ENCODE measurements at regions not wholly inside any gene's neighbourhood (a gene's known extent, or its start where the extent isn't known, plus 50 kb on each side); places are given as distances from the start of the nearest gene placed in this dataset.

DNA sequence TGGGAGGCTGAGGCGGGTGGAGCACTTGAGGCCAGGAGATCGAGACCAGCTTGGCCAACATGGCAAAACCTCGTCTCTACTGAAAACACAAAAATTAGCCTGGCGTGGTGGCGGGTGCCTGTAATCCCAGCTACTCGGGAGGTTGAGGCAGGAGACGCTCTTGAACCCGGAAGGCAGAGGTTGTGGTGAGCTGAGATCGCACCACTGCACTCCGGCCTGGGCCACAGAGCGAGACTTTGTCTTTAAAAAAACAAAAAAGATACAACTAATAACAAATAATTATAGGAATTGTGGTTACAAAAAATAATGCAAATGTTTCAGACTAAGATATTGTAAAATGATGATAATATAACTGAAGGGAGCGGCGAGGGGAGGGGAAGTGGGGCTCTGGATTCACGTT lies 90.3 kb upstream of the RTL6 start:
- TF ChIP-seq POLR2A (IDR thresholded peaks at IDR 0.05): no peak
- TF ChIP-seq, protein P1, sequence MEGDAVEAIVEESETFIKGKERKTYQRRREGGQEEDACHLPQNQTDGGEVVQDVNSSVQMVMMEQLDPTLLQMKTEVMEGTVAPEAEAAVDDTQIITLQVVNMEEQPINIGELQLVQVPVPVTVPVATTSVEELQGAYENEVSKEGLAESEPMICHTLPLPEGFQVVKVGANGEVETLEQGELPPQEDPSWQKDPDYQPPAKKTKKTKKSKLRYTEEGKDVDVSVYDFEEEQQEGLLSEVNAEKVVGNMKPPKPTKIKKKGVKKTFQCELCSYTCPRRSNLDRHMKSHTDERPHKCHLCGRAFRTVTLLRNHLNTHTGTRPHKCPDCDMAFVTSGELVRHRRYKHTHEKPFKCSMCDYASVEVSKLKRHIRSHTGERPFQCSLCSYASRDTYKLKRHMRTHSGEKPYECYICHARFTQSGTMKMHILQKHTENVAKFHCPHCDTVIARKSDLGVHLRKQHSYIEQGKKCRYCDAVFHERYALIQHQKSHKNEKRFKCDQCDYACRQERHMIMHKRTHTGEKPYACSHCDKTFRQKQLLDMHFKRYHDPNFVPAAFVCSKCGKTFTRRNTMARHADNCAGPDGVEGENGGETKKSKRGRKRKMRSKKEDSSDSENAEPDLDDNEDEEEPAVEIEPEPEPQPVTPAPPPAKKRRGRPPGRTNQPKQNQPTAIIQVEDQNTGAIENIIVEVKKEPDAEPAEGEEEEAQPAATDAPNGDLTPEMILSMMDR (IDR thresholded peaks at IDR 0.05): no peak
